Activated CD8-positive, alpha-beta memory T cell treated with anti-CD3 and anti-CD28 coated beads, Interleukin-2, amount 50 U/mL, for 4 hours (primary cell): ENCODE measurements at regions not wholly inside any gene's neighbourhood (a gene's known extent, or its start where the extent isn't known, plus 50 kb on each side); places are given as distances from the start of the nearest gene placed in this dataset.

Experiments used
- DNase-seq: peaks from one replicate; pipeline ENCODE4 v3.0.0-alpha.2; 2020

DNA sequence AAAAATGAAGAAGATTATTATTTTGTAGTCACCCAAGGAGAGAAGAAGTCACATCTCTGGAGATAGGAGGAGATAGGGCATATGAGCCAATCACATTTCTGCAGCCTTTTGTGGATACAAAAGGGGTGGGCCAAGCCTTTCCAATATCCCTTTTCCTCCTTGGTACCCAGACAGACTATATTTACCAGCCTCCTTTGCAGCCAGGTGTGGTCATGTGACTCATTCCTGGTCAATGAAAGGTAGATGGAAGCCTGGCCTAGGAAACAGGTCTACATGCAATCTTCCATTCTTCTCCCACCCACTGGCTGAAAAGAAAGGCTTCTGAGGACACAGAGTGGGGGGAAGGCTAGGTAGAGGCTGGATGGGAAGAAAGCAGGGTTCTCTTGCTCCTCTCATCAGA, 58.1 kb upstream of the ERG start:
- no peak for DNase-seq

DNA sequence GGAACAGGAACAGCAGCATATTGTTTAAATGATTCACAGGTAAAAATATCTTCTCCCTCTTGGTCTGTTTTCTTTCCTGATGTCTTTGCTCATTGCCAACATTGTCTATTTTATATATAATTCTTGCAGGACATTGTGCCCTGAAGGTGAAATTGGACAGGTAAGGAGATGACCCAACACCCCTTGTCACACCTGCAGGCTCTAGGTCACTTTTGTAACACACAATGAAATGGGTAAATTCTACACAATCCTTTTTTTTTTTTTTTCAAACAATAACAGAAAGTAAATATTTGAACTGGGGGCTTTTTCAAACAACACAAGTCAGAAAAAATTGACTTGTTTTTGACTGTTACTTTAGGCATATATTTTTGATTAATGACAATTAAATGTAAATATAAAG, 62.9 kb upstream of the ERG start:
- DNase-seq: no peak

DNA sequence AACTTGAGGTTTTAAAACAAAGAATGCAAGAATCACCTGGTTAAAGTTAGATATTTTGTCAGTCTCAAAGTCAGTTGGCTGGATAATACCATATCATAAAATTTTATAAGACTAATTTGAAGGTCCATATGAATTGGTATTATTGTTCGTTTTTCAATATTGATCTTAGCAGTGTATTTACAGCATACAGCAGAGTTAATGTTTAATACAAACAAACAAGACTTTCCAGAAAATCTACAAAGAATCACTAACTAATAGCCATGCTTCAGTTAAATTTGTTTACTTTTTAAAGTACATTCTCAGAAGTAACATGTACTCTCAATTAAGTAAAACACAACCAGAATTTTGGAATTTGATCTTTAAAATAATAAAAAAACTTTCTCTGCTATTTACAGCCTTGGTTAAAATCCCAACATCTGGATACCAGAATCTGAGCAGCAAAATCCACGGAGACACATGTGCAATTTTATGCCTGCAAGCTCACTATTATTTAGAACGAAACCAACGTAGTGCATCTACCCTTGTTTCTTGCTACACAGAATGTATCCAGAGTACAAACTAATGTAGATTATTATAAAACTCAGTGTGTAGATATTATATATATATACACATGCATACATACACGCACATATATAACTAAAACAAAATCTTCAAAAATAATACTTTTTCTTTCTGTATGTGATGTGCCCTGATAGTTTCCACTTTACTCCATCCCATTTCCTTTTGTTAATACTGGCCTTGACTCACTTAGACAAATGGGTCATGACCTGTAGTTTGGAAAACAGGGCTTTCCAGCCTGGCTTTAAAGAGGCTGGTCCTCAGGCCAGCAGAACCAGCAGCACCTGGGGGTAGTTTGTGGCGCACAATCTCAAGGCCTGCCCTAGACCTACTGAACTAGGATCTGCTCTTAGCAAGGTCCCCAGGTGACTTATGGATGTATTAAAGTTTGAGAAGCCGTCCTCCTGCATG, 63.6 kb upstream of the ERG start:
- no peak for DNase-seq

DNA sequence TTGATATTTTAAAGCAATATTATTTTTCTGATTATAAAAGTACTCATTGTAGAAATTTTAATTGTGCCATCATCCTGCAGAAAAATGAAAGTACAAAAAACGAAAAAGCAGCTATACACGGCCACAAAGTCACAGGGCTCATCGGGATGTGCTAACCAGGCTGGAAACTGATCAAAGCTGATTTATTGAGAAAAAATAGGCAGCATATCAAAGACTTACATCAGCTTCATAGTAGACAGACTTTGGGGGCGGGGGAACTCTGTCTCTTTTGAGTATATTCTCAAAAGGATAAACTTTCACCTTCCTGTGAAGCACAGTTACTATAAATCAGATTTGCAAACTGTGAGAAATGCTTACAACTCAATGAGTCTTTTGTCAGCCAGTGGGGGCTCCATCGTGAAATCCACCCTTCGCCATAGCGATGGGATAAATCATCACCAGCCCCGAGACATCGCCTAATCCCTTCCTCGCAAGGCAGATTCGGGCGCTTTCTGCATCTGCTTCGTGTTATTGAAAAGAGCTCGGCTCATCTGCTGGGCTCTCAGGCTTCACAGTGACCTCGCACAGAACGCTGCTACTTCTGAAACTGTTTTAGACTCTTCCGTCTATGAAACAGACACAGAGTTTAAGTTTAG, 69.2 kb upstream of the ERG start:
- no peak for DNase-seq

DNA sequence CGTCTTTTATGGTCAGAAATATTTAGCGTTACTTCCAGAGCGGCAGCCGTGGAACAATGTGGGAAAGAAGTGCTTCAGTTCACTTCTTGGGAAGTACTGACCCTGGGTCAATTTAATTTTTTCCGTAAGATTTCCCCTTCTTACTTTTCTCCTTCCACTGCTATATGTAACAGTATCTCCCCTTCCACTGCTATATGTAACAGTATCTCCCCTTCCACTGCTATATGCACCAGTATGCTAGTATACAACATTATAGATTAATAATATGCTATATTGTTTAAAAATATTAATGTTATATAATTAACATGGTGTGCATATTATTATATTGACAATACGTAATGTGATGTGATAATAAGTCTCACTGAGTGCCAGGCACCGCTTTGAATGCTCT, 69.7 kb upstream of the ERG start:
- DNase-seq: no peak

DNA sequence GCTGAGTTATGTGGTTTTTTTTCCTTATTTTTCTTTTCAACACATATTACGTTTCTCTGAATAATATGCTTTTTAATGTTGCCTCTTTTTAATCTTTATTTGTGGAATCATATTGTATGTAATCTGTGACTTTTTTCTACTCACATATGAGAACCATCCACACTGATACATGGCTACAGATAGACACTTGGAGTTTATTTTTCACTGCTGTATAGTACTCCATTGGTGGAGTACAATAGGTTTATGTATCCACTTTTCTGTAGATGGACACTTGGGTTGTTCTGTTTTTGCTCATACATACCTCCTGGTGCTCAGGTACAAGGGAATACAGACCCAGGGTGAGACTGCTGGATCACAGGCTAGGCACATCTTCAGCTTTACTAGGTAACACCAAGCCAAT, 71.5 kb upstream of the ERG start:
- no peak for DNase-seq

DNA sequence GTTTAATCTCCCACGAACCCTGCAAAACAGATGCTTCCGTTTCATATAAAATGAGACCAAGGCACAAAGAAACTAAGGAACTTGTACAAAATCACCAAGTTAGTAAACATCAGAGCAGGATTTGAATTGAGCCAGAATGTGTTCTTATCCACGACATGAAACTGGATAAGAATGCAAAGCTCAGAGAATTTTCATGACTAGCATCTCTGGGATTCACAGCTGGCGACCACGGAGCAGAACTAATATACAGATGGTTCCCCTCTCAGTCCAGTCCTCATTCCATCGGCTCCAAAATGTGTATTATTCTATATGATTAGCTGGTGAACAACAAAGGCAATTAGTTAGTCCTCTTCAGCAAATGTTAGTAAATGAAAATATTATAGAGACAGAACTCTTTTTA, 72.3 kb upstream of the ERG start:
- DNase-seq: no peak

DNA sequence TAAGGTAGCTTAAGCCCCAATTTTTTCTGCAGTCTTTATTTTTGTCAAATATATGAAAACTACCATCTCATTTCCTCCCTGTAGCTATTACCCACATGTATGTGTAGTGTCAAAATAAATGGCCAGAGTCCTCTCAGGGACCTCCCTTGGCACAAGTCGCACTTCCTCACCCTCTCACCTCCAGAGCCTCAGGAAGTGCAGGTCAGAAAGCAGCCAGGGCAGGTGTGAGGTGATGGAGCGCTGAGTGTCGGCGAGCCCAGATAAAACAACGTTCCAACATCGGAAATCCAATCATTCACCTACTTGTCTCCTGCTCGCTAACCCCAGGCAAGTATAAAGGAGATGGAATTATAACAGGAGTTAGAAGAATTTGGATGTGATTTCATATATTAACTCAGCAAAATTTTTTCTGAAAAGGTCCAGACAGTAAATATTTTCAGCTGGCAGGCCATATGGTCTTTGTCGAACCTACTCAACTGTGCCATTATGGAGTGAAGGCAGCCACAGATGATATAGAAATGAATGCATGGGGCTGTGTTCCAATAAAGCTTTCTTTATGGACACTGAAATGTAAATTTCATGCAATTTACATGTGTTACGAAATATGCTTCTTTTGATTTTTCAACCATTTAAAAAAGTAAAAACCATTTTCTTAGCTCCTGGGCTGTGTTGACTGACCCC, 76.8 kb upstream of the ERG start:
- DNase-seq: no peak

DNA sequence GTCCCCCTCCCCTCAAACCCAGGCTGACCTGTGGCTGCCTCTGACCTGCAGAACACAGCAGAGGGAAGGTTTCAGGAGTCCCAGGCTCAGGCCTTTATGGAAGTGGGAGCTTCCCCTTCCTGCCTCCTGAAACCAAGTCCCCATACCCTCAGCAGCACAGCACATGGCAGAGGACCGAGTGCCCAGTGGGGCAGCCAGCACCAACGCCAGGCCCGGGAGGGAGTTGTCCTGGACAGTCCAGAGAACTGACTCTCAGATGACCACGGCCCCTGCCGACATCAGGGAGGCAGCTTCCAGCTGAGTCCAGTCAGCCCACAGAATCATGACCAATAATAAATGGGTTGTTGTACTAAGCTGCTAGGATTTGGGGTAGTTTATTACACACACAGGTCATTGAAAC, 79.6 kb upstream of the ERG start:
- no peak for DNase-seq

DNA sequence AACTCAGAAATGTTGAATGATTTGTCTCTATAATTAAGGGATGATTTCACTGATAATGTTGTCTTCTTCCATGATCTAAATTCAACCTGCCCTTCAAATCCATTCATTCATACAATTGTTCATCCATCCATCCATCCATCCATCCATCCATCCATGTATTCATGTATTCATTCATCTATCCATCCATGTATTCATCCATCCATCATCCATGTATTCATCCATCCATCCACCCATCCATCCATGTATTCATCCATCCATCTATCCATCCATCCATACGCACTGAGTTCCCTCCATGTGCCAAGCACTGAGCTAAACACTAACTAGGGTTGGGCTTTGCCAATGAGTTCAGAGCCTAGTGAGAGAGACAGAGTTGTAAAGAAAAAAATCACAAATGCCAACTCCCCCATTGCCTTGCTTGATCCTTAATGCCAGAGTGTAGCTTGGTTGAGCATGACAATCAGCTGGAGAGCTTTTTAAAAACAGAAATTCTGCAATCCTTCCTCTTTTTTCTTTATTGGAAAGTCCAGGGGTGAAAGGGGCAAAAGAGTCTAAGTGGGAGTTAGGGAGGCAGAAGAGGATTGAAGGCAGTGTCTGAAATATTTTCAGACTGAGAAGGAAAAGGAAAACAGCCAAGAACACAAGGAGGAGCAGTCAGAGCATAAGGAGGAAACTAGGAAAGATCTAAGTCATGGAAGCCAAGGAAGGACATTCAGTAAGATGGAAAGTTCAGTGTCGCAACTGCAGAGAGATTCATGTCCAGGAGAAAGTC, 92.4 kb upstream of the ERG start:
- no peak for DNase-seq

DNA sequence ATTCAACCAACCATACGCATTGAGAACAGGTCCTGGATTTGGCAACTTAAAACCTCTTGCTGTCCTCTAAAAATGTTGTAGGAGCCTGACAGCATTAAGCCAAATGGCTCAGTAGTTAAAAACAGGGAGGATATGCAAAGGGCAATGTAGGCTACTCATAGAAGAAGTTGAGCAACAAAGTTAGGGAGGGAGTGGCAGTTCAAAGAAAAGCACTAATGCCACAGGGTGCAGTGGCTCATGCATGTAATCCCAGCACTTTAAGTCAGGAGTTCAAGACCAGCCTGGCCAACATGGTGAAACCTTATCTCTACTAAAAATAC, 92.9 kb upstream of the ERG start:
- no peak for DNase-seq

DNA sequence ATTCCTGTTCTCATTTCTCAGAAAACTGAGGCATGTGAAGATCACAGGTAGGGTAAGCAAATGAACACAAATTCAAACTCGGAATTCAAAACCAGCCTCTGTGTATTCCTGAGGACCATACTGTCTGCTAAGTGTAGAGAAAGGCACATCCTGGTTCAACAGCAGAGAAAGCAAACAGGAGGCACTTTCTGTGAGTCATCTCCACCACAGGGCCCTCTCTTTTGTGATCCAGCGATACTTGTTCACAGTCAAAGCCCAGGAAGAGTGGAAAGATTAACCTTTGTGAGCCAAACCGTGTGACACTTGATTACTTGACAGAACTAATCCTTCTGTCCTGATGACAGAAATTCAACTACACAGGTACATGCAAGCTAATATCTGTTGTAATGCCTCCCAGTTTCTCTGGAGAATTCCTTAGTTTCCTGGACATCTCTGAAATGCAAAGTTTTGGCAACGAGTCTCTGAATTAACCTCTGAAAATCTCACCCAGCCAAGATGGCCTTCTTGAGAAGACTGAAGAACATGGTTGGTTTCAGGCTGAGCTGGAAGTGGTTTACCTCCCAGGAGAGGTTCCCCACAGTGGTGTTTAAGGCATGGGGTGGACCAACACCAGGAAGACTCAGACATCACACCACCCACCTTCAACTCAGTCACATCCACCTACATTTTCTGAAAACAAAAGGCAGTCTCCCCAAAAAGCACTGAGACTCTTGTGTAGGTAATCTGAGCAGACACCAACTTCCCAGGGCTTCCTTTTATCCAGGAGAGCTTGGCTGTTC, 98.2 kb upstream of the ERG start:
- DNase-seq: no peak

DNA sequence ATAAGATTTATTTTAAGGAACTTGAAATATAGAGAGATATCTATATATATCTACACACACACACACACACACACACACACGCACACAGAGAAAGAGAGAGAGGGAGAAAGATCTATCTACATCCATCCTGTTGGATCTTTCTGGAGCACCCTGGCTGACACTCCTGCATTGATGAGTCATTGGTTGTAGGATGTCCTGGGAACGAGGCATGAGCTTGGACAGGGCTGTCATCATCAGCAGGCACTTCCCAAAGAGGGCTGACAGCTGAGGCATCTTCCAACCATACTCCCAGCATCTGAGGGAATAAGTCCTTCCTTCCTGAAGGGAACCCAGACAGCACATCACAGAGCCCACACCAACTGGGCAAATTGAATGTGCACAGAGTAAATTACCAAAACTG, 99.1 kb upstream of the ERG start:
- no peak for DNase-seq

DNA sequence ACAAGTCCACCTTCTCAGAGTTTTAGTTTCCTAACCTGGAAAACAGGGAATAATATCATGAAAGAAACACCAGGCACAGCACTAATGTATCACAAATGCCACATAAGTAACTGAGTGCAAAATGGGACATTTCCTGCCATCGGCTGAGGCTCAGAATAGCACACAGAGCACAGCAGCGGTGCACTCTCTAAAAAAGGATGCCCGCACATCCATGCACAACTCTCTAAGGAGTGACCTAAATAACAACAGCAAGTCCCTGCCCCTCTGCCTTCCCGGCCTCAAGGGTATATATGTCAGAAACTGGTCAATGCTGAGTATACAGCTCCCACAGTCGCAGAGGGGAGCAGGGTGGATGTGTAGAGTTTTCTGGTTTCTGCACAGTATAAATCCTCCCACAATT, 100.1 kb upstream of the ERG start:
- no peak for DNase-seq

DNA sequence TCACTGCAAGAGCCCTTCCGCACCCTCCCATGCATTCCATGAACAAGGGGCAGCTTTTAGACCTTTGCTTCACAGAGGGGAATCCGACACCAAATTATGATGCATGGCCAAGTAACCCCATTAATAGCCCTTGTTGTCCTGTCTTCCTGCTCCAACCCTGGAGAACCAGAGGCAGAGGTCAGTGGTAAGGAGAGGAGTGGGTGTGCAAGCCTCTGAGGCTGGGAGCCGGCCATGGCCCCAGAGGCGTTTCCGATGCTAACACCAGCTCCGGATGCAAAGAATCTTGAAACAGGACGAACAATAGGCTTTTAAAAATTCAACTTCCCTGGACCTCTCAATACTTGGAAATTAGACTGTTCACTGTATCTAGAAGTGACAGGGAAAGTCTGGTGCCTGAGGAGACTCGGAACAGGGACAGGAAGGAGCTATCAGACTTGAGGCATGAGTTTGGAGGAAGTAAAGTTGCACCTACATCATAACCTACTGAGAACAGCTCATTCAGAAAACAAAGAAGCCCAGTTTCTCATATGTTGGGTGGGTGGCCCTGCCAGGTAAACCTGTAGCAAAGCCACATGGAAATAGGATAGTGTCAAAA, 101.2 kb upstream of the ERG start:
- DNase-seq: no peak

DNA sequence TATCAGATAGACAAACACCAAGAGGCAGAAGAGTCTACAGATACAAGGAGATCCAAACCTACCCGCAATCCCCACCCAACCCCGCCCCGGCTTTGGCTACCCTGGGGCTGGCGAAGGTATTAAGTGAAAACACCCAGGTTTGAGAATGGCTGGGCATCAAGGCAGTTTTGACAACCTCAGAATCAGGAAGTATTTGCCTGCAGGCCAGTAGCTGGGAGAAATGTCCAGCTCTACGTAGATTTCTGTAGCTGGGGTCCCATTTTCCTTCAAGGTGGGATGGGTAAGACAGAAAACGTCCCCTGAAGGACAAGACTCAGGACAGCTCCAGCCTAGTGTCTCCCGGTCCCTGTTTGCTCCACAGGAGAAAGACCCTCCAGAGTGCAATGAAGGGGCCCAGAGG, 101.8 kb upstream of the ERG start:
- DNase-seq: no peak

DNA sequence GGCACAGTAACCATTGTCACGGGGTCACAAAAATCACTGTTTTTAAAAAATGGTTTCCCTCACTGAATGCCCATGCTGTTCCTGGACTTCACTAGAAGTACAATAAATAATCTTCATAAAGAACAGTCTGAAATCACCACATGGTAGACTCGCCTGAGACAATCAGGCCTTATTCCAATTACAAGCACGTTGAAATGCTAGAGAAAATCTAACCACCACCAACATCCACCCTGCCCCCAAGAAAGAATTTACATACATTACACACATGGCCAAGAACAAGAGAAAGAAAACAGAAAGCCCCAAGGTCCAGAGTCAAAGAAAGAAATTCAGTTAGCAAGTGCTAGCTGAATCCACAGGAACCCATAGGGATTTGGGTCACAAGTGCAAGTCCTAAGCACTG, 107.0 kb upstream of the ERG start:
- no peak for DNase-seq

DNA sequence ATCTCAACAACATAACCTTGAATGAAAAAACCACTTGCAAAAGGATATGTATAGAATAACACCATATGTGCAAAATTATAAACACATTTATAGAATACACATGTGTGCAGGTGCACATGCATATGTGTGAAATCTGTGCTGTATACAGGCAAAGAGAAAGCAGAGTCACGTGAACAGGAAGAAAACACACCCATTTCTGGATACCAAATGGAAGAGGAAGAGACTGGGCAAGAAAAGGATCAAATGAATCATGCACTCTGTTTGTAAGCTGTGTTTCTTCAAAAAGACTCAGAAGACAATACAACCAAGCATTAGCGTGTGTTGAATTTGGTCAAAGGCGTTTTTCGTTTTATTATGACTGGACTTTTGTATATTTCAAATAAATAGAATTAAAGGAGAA, 111.3 kb upstream of the ERG start:
- no peak for DNase-seq

DNA sequence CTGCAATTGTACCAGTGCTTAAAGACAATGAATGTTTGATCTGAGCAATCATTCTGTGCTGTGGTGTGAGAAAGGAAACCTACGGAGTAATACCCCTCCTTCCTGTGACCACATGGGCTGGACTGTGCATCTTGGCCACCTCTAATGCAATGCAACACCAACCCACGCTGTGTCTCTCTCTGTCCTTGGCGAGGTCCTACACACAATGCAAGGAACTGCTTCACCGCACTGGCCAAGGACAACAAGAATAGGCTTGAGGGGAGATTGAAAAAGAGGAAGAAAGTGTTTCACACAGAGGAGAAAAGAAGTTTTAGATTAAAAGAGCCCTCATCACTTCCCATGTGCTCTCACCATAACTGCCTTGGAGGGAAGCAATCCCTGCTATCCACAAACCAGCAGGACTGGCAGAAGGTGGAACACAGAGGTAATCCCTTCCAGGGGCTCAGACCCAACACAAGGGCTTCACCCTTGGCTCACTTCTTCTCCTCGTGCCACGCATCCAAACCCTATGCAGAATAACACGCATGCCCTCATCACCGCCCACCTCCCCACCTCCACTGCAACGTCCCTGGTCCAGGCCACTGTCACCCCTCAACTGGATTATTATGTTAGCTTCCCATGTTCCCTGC, 112.5 kb upstream of the ERG start:
- no peak for DNase-seq

DNA sequence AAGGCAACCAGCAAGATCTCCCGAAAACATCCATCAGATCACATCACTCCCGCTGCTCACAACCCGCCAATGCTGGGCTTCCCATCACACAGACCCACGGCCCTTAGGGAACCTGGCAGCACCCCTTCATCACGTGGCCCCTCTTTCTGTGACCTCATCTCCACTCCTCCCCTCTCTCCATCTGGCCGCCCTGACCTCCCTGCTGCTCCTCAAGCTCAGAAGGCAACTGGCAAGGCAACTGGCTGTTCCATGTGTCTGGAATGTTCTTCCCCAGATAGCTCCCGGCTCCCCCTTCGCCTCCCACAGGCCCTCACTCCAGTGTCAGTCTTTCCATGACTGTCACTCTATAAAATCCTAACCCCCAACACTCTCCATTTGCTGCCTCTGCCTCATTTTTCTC, 113.0 kb upstream of the ERG start:
- DNase-seq: no peak

DNA sequence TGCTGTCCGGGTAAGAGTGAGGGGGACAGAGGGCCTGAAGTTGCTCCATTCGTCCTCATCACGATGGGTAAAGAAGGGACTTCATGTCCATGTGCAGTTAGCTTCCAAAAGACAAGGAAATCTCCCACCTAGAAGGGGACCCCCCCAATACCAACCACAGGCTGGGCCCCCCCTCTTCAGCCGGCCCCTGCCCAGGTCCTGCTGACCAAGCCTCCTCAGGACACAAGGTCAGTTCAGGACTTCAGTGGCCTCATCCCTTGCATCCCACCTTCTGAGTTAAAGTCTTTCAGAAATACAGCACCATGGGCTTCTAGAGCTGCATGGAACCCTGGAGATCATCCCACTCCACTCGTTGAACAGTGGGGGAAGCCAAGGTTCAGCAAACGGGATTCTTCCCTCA, 115.4 kb upstream of the ERG start:
- DNase-seq: no peak

DNA sequence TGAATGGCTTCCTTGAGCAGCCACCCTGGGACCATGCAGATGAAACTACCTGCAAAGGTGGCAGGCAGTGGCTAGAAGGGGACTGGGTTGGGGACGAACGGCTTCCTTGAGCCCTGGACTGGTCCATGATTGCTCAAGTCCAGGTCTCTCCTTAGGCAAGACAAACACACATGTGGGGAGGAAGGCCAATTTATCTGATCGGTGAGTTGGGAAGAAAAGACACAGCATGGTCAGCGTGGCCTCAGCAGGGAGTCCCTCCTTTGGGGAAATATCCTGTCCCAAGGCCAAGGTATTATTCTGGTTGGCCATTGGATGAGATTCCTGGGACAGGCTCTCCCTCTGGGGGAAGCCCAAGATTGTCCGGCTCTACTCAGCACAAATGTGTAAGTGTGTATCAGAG, 116.3 kb upstream of the ERG start:
- DNase-seq: no peak
